KMS-11 (cell line): ENCODE measurements at regions not wholly inside any gene's neighbourhood (a gene's known extent, or its start where the extent isn't known, plus 50 kb on each side); places are given as distances from the start of the nearest gene placed in this dataset.

Experiments used
- H2AFZ ChIP-seq: fragments of 200-600 bp; sonication (generic); 2 replicates; pipeline ENCODE4 v1.6.1; 2016; ENCODE audit warnings: antibody characterized with exemption, mixed run types, low read depth
- H3K27ac ChIP-seq: fragments of 200-600 bp; sonication (generic); 2 replicates; pipeline ENCODE4 v1.6.1; 2016; ENCODE audit warnings: mild to moderate bottlenecking, mixed run types
- H3K27me3 ChIP-seq: fragments of 200-600 bp; sonication (generic); 2 replicates; pipeline ENCODE4 v1.6.1; 2017; ENCODE audit warnings: mild to moderate bottlenecking, low read depth, mixed run types, moderate library complexity; ENCODE audit not compliant: insufficient read depth
- H3K36me3 ChIP-seq: fragments of 200-600 bp; sonication (generic); 2 replicates; pipeline ENCODE4 v1.6.1; 2017; ENCODE audit warnings: mild to moderate bottlenecking, mixed run types; ENCODE audit not compliant: insufficient read depth
- H3K4me1 ChIP-seq: fragments of 200-600 bp; sonication (generic); 2 replicates; pipeline ENCODE4 v1.6.1; 2016; ENCODE audit warnings: mild to moderate bottlenecking, low read depth, mixed run types; ENCODE audit not compliant: poor library complexity, severe bottlenecking
- H3K4me2 ChIP-seq: fragments of 200-600 bp; sonication (generic); 2 replicates; pipeline ENCODE4 v1.7.0; 2016; ENCODE audit warnings: mild to moderate bottlenecking, mixed run types
- H3K4me3 ChIP-seq: fragments of 200-600 bp; sonication (generic); IDR thresholded peaks from 2 replicates; pipeline ENCODE4 v1.6.1; 2017; ENCODE audit warnings: low read depth, low read length, mixed read lengths; ENCODE audit not compliant: insufficient read depth
- H3K79me2 ChIP-seq: fragments of 200-600 bp; sonication (generic); 2 replicates; pipeline ENCODE4 v1.6.1; 2016; ENCODE audit warnings: low read depth, mixed run types; ENCODE audit not compliant: insufficient read depth
- H3K9ac ChIP-seq: fragments of 200-600 bp; sonication (generic); 2 replicates; pipeline ENCODE4 v1.6.1; 2016; ENCODE audit warnings: mild to moderate bottlenecking, mixed run types
- H4K20me1 ChIP-seq: fragments of 200-600 bp; sonication (generic); 2 replicates; pipeline ENCODE4 v1.6.1; 2016; ENCODE audit warnings: mild to moderate bottlenecking, mixed run types; ENCODE audit not compliant: insufficient read depth
- TF ChIP-seq, protein P1 (sequence below): fragments of 200-600 bp; sonication (generic); conservative IDR thresholded peaks from 2 replicates; pipeline ENCODE4 v1.6.1; 2017; ENCODE audit warnings: low read depth, mild to moderate bottlenecking, antibody characterized with exemption, low read length, moderate library complexity, mixed read lengths

DNA sequence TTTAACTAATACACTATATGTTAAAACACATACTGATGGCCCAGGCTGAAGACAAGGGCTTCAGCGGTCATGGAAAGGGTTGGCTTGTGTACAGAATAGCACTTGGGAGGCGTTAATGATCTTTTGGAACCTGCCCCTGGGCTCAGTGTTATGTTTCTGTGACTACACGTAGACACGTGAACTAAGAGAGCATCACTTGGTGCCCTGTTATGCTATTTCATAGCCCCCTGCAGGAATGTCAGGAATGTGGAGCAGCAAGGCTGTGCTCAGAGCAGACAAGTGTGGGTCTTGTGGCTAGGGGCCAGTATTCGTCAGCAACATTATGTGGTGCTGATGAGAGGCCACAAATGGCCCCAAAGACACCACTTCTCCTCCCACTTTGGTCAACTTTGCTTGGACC, 132.4 kb downstream of the MAP3K21 start:
- no peak overlapping the region for H3K9ac ChIP-seq
- H4K20me1 ChIP-seq = no peaks in the 10 kb centered on the region
- no peak overlapping the region for H2AFZ ChIP-seq
- H3K4me1 ChIP-seq = no peaks in the 10 kb centered on the region
- H3K79me2 ChIP-seq = no peaks in the 10 kb centered on the region
- no peak overlapping the region for H3K4me3 ChIP-seq
- TF ChIP-seq, protein P1, sequence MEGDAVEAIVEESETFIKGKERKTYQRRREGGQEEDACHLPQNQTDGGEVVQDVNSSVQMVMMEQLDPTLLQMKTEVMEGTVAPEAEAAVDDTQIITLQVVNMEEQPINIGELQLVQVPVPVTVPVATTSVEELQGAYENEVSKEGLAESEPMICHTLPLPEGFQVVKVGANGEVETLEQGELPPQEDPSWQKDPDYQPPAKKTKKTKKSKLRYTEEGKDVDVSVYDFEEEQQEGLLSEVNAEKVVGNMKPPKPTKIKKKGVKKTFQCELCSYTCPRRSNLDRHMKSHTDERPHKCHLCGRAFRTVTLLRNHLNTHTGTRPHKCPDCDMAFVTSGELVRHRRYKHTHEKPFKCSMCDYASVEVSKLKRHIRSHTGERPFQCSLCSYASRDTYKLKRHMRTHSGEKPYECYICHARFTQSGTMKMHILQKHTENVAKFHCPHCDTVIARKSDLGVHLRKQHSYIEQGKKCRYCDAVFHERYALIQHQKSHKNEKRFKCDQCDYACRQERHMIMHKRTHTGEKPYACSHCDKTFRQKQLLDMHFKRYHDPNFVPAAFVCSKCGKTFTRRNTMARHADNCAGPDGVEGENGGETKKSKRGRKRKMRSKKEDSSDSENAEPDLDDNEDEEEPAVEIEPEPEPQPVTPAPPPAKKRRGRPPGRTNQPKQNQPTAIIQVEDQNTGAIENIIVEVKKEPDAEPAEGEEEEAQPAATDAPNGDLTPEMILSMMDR = no peak
- H3K4me2 ChIP-seq = no peak overlapping the region
- H3K27ac ChIP-seq = no peak overlapping the region
- H3K27me3 ChIP-seq = no peaks in the 10 kb centered on the region
- no peaks in the 10 kb centered on the region for H3K36me3 ChIP-seq

DNA sequence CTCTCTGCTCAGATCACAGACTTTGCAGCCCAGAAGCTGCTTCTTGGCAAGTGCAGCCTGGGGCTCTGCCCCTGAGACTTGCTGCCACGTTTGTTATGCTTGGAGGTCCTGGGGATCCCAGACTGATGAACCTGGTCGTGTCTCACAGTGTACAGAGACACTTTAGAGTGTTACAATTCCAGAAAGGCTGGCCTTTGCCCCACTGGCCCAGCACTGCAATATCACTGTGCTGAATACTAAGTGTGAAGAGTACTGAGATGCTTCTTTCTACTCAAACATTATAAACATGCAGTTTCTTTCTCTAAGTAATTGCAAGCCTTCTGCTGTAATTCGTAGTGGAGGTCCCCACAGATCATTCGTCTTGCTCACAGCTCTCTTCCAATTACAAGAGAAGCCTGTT, 133.2 kb downstream of the MAP3K21 start:
- no peaks in the 10 kb centered on the region for H3K79me2 ChIP-seq
- no peak overlapping the region for H3K4me2 ChIP-seq
- no peak overlapping the region for H3K27ac ChIP-seq
- H3K27me3 ChIP-seq = no peaks in the 10 kb centered on the region
- TF ChIP-seq, protein P1 = no peak
- no peaks in the 10 kb centered on the region for H3K36me3 ChIP-seq
- H4K20me1 ChIP-seq = no peaks in the 10 kb centered on the region
- no peak overlapping the region for H3K4me3 ChIP-seq
- no peak overlapping the region for H2AFZ ChIP-seq
- no peak overlapping the region for H3K9ac ChIP-seq
- no peaks in the 10 kb centered on the region for H3K4me1 ChIP-seq

DNA sequence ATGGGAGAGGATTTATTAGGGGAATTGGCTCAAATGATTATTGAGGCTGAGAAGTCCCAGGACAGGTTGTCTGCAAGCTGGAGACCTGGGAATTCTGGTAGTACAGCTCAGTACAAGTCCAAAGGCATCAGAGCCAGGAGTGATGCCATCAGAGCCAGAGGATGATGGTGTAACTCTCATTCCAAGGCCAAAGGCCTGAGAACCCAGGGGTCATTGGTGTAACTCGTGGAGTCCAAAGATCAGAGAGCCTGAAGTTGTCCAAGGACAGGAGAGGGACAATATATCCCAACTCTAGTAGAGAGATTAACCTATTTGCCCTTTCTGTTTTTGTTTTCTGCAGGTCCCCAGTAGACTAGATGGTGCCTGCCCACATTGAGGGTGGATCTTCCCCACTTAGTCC, 134.3 kb downstream of the MAP3K21 start:
- H3K27ac ChIP-seq = no peak overlapping the region
- H3K27me3 ChIP-seq = no peaks in the 10 kb centered on the region
- H3K4me3 ChIP-seq = no peak overlapping the region
- TF ChIP-seq, protein P1 = no peak
- H3K4me2 ChIP-seq = no peak overlapping the region
- no peaks in the 10 kb centered on the region for H3K79me2 ChIP-seq
- H4K20me1 ChIP-seq = no peaks in the 10 kb centered on the region
- H3K36me3 ChIP-seq = no peaks in the 10 kb centered on the region
- H3K4me1 ChIP-seq = no peaks in the 10 kb centered on the region
- H2AFZ ChIP-seq = no peak overlapping the region
- H3K9ac ChIP-seq = no peak overlapping the region

DNA sequence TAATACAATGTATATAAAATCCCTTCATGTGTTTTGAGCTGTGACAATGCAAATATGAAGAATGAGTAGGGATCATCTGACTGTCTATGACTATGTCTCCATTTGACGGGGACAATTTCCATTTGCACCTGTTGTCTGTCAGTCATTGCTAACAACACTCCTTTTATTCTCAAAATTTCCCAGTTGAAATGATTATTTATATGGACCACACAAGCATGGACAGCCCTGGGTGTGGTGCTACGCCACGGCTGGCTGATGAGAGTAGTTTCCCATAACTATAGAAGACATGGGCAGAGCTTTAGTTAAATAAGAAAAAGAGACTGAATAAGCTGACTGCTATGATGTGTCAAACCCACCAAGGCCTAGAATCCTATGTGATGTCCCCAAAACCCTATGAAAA, 135.8 kb downstream of the MAP3K21 start:
- Histone ChIP-seq H3K27ac (no peak overlapping the region), H2AFZ (no peak overlapping the region), H3K27me3 (no peaks in the 10 kb centered on the region), H3K36me3 (no peaks in the 10 kb centered on the region), H3K79me2 (no peaks in the 10 kb centered on the region), H4K20me1 (no peaks in the 10 kb centered on the region), H3K4me2 (no peak overlapping the region), H3K9ac (no peak overlapping the region), H3K4me3 (no peak overlapping the region), H3K4me1 (no peaks in the 10 kb centered on the region)
- TF ChIP-seq, protein P1 = no peak
